ENCODE measurements at regions not wholly inside any gene's neighbourhood (a gene's known extent, or its start where the extent isn't known, plus 50 kb on each side); places are given as distances from the start of the nearest gene placed in this dataset.

DNA sequence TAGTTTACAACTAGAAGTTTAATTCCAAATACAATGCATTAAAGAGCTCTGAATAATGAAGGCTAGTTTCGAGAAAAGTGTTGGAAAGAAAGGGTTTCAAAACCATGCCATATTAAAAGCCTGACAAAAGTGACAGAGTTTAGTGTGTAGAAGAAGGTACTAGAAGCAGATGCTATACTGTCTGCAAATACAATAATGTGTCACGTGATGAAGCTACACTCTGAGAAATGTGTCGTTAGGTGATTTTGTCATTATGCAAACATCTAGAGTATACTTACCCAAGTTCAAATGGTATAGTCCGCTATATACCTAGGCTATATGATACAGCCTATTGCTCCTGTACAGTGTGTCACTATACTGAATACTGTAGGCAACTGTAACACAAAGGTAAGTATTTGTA, 494.1 kb downstream of the TLE1 start:
- Histone ChIP-seq H3K4me1 (ENCODE audit: control insufficient read depth, low read depth, low read length) (no peaks in the 10 kb centered on the region), H3K27me3 (ENCODE audit: control insufficient read depth, insufficient read depth, low read length) (no peaks in the 10 kb centered on the region), H3K9ac (ENCODE audit: low read length) (no peak overlapping the region), H3K27ac (ENCODE audit: low read length) (no peak overlapping the region), H3K4me3 (ENCODE audit: low read length) (no peak overlapping the region), H3K9me3 (ENCODE audit: control insufficient read depth, low read depth, low read length) (peaks cover 6% of the 10 kb centered on the region), H3K36me3 (ENCODE audit: control insufficient read depth, low read depth, low read length) (no peaks in the 10 kb centered on the region)

DNA sequence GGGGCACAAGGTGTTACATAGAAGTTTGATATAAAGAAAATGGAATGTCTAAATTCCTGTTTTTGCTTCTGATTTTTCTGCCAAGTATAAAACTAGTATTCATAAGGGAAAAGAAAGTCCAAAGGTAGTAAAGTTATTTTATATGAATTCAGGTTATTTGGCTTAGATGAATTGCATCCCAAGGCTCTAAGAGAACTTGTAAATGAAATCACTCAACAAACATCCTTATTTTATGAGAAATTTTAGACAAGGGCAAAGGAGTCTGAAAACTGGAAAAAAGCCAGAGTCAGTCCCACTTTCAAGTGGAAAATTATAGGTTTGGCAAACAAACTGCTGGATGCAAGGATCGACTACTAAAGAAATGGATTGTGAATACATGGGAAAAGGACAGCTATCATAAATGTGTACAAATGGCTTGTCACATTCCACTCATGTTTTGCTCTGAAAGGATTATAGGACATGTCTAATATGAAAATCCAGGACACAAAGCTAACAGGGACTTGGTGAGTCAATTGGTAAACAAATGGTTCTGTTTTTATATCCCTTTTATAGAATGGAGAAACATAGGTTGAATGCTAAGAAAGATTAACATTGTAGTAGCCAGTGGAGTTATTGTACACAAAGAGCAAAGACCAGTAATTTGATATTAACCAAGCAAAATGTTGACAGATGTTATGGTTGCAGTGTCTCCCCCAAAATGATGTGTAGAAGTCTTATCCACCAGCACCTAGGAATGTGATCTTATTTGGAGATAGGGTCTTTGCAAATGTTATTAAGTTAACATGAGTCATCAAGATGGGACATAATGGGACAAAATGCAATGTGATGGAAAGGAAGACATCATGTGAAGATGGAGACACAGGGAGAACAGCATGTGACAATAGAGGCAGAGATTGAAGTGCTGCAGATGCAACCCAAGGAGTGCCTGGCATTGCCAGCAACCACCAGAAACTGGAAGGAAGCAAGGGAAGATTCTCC, 495.7 kb downstream of the TLE1 start:
- H3K4me3 ChIP-seq (ENCODE audit: low read length): no peak overlapping the region
- no peak overlapping the region for H3K9ac ChIP-seq (ENCODE audit: low read length)
- no peaks in the 10 kb centered on the region for H3K36me3 ChIP-seq (ENCODE audit: control insufficient read depth, low read depth, low read length)
- no peak overlapping the region for H3K27ac ChIP-seq (ENCODE audit: low read length)
- no peaks in the 10 kb centered on the region for H3K27me3 ChIP-seq (ENCODE audit: control insufficient read depth, insufficient read depth, low read length)
- H3K4me1 ChIP-seq (ENCODE audit: control insufficient read depth, low read depth, low read length): no peaks in the 10 kb centered on the region
- H3K9me3 ChIP-seq (ENCODE audit: control insufficient read depth, low read depth, low read length): peaks cover 6% of the 10 kb centered on the region

DNA sequence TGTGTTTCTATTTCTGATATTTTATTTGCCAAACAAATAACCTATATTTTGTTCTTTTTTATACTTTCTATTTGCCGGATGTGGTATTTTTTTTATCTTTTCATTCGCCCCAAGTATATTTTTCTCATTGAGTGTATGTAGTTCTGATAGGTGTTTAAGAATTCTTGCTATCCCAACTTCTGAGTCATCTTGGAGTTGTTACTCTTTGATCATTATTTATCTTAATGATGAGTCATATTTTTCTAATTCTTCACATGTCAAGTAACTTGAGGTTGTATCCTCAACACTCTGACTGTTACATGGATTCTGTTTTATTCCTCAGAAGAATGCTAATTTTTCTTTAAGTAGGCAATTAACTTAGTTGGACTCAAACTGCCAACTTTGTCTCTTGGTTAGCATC, 498.1 kb downstream of the TLE1 start:
- Histone ChIP-seq H3K9me3 (ENCODE audit: control insufficient read depth, low read depth, low read length) (peaks cover 6% of the 10 kb centered on the region), H3K27me3 (ENCODE audit: control insufficient read depth, insufficient read depth, low read length) (no peaks in the 10 kb centered on the region), H3K36me3 (ENCODE audit: control insufficient read depth, low read depth, low read length) (no peaks in the 10 kb centered on the region), H3K9ac (ENCODE audit: low read length) (no peak overlapping the region), H3K4me3 (ENCODE audit: low read length) (no peak overlapping the region), H3K27ac (ENCODE audit: low read length) (no peak overlapping the region), H3K4me1 (ENCODE audit: control insufficient read depth, low read depth, low read length) (no peaks in the 10 kb centered on the region)

DNA sequence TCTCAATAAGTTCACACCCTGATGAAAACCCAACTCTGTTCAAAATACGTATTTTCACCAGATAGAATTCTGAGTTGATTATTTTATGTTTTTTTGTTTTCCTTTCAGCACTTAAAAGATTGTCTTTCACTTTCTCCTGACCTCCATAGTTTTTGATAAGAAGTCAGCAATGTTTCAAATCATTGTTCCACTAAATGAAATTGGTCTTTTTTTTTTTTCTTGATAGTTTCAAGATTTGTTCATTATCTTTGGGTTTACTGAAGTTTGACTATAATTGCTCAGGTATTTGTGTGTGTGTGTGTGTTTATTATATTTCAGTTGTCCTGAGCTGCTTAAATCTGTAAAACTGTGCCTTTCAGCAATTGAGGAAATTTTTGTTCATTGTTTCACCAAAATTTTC, 498.7 kb downstream of the TLE1 start:
- Histone ChIP-seq H3K36me3 (ENCODE audit: control insufficient read depth, low read depth, low read length) (no peaks in the 10 kb centered on the region), H3K27ac (ENCODE audit: low read length) (no peak overlapping the region), H3K27me3 (ENCODE audit: control insufficient read depth, insufficient read depth, low read length) (no peaks in the 10 kb centered on the region), H3K9ac (ENCODE audit: low read length) (no peak overlapping the region), H3K4me1 (ENCODE audit: control insufficient read depth, low read depth, low read length) (no peaks in the 10 kb centered on the region), H3K9me3 (ENCODE audit: control insufficient read depth, low read depth, low read length) (peaks cover 6% of the 10 kb centered on the region), H3K4me3 (ENCODE audit: low read length) (no peak overlapping the region)

DNA sequence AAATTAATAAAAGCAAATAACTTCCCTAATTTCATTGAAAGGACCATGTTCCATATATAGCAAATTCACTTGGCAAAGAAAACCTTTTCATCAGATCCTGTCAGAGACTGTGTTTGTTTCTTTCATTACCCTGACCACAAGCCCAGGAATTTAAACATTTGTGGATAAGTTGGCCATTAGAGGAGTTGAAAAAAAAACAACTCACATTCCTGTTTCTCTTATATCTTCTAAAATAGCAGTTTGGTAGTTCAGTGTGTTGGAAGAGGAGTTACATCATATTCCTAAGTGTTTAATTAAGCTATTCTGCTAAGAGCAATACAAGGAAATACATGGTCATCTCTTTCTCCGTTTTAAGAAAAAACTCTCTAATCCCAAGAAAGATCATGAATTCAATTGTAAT, 505.6 kb downstream of the TLE1 start:
- Histone ChIP-seq H3K4me3 (ENCODE audit: low read length) (no peak overlapping the region), H3K9ac (ENCODE audit: low read length) (no peak overlapping the region), H3K27ac (ENCODE audit: low read length) (no peak overlapping the region), H3K9me3 (ENCODE audit: control insufficient read depth, low read depth, low read length) (no peaks in the 10 kb centered on the region), H3K27me3 (ENCODE audit: control insufficient read depth, insufficient read depth, low read length) (no peaks in the 10 kb centered on the region), H3K4me1 (ENCODE audit: control insufficient read depth, low read depth, low read length) (no peaks in the 10 kb centered on the region), H3K36me3 (ENCODE audit: control insufficient read depth, low read depth, low read length) (no peaks in the 10 kb centered on the region)

DNA sequence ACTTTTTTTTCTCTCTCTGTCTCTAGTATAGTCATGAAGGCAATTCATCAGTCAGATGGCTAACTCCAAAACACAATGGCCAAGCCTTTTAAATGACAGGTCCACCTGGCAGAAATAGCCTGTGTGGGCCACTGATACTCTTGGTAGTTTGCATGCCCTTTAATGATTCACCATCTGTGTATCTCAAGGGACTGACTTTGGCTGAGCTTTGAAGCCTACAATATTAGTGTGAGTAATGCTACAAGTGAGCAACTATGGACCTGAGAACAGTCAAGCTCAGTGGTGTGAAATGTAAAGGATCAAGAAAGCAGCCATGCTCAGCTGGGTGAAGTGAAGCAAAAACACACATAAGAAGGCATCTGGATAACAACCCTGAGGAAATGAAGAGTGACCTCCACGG, 506.9 kb downstream of the TLE1 start:
- H3K9ac ChIP-seq (ENCODE audit: low read length): no peak overlapping the region
- H3K4me1 ChIP-seq (ENCODE audit: control insufficient read depth, low read depth, low read length): no peaks in the 10 kb centered on the region
- no peak overlapping the region for H3K27ac ChIP-seq (ENCODE audit: low read length)
- H3K4me3 ChIP-seq (ENCODE audit: low read length): no peak overlapping the region
- no peaks in the 10 kb centered on the region for H3K9me3 ChIP-seq (ENCODE audit: control insufficient read depth, low read depth, low read length)
- no peaks in the 10 kb centered on the region for H3K36me3 ChIP-seq (ENCODE audit: control insufficient read depth, low read depth, low read length)
- H3K27me3 ChIP-seq (ENCODE audit: control insufficient read depth, insufficient read depth, low read length): no peaks in the 10 kb centered on the region

DNA sequence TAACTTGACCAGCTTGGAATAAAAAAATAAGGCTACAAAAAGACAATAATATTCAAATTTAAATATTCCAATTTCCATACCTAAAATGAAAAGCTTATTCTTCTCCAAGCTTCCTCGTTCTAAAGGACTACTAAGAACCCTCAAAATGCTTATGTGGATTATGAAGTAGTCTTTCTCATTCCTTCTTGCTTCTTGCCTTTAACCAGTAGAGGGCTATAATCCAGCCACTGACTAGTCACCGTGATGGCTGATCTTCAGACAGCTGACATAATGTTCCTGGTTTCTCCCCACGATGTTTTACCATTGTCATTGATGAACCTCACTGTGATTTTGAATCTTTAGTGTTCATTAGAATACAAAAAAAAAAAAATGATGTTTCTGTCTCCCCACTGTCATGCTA, 515.3 kb downstream of the TLE1 start:
- H3K36me3 ChIP-seq (ENCODE audit: control insufficient read depth, low read depth, low read length): no peaks in the 10 kb centered on the region
- no peaks in the 10 kb centered on the region for H3K4me1 ChIP-seq (ENCODE audit: control insufficient read depth, low read depth, low read length)
- no peaks in the 10 kb centered on the region for H3K27me3 ChIP-seq (ENCODE audit: control insufficient read depth, insufficient read depth, low read length)
- H3K27ac ChIP-seq (ENCODE audit: low read length): no peak overlapping the region
- no peak overlapping the region for H3K4me3 ChIP-seq (ENCODE audit: low read length)
- H3K9ac ChIP-seq (ENCODE audit: low read length): no peak overlapping the region
- H3K9me3 ChIP-seq (ENCODE audit: control insufficient read depth, low read depth, low read length): no peaks in the 10 kb centered on the region

DNA sequence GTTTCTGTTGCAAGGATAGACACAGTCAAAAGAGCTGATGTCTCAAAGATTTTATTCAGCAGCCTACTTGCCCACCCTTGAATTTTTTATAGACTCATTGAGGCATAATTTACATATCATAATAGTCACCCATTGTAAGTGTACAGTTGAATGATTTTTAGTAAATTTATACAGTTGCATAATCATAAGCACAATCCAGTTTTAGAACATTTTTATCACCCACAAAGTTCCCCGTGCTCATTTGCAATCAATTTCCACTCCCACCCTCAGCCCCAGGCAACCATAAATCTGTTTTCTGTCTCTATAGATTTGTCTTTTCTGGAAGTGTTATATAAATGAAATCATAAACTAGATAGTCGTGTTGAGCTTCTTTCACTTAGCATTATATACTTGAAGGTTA, 517.7 kb downstream of the TLE1 start:
- Histone ChIP-seq H3K4me3 (ENCODE audit: low read length) (no peak overlapping the region), H3K9ac (ENCODE audit: low read length) (no peak overlapping the region), H3K27me3 (ENCODE audit: control insufficient read depth, insufficient read depth, low read length) (no peaks in the 10 kb centered on the region), H3K9me3 (ENCODE audit: control insufficient read depth, low read depth, low read length) (no peaks in the 10 kb centered on the region), H3K27ac (ENCODE audit: low read length) (no peak overlapping the region), H3K36me3 (ENCODE audit: control insufficient read depth, low read depth, low read length) (no peaks in the 10 kb centered on the region), H3K4me1 (ENCODE audit: control insufficient read depth, low read depth, low read length) (no peaks in the 10 kb centered on the region)

DNA sequence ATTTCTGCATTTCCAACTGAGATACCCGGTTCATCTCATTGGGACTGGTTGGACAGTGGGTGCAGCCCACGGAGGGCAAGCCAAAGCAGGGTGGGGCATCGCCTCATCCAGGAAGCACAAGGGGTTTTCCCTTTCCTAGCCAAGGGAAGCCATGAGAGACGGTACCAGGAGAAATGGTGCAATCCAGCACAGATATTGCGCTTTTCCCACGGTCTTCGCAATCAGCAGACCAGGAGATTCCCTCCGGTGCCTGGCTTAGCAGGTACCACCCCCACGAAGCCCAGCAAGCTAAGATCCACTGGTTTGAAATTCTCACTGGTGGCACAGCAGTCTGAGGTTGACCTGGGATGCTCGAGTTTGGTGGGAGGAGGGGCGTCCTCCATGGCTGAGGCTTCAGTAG, 527.0 kb downstream of the TLE1 start:
- Histone ChIP-seq H3K9ac (ENCODE audit: low read length) (no peak overlapping the region), H3K27ac (ENCODE audit: low read length) (no peak overlapping the region), H3K9me3 (ENCODE audit: control insufficient read depth, low read depth, low read length) (no peaks in the 10 kb centered on the region), H3K4me3 (ENCODE audit: low read length) (no peak overlapping the region), H3K27me3 (ENCODE audit: control insufficient read depth, insufficient read depth, low read length) (no peaks in the 10 kb centered on the region), H3K4me1 (ENCODE audit: control insufficient read depth, low read depth, low read length) (no peaks in the 10 kb centered on the region), H3K36me3 (ENCODE audit: control insufficient read depth, low read depth, low read length) (no peaks in the 10 kb centered on the region)

DNA sequence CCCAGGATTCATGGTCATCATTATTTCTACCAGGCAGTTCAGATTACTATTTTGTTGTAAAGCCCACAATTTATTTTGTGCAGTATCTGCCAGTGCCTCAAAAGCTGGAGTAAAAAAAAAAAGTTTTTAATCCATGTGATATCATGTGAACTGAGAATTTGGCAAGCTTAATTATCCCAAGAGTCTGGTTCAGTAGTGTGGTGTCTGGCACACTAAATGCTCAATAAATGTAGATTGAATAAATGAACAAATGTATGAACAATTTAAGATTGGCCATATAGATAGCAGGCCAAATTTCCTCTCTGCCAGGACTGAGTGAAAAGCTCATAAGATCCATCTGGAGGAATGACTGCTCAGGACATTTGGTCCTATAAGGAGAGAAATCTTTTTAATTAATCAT, 533.0 kb downstream of the TLE1 start:
- Histone ChIP-seq H3K4me3 (ENCODE audit: low read length) (no peak overlapping the region), H3K27me3 (ENCODE audit: control insufficient read depth, insufficient read depth, low read length) (no peaks in the 10 kb centered on the region), H3K9me3 (ENCODE audit: control insufficient read depth, low read depth, low read length) (no peaks in the 10 kb centered on the region), H3K9ac (ENCODE audit: low read length) (no peak overlapping the region), H3K36me3 (ENCODE audit: control insufficient read depth, low read depth, low read length) (no peaks in the 10 kb centered on the region), H3K4me1 (ENCODE audit: control insufficient read depth, low read depth, low read length) (no peaks in the 10 kb centered on the region), H3K27ac (ENCODE audit: low read length) (no peak overlapping the region)

DNA sequence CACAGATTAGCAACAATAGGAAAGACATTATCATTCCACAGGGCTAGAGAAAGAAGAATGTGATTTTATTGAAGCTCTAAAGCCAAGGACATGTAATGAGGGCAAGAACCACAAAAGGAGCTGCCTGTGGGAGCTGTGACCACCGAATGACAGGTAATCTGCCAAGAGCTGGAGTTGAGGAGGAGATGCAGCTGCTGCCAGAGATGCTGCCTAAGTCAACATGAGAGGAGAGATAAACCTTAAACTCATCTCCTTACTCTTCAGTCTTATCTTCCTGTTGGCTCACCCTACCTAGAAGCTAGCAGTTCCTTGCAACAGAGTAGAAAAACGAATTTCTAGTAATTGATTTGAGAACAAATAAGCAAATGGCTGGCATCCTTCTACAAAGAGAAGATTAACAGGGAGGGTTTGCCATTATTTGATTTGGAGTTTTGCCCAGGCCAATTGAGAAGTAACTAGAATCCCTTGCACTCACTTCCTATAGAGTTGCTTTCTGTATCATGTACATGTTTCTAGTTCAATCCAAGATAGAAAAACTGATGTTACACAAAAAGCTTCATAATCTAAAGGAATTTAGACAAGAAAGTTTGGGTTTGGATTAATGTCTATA, 539.2 kb downstream of the TLE1 start:
- Histone ChIP-seq H3K36me3 (ENCODE audit: control insufficient read depth, low read depth, low read length) (no peaks in the 10 kb centered on the region), H3K27ac (ENCODE audit: low read length) (no peak overlapping the region), H3K4me3 (ENCODE audit: low read length) (no peak overlapping the region), H3K27me3 (ENCODE audit: control insufficient read depth, insufficient read depth, low read length) (no peaks in the 10 kb centered on the region), H3K9me3 (ENCODE audit: control insufficient read depth, low read depth, low read length) (no peaks in the 10 kb centered on the region), H3K4me1 (ENCODE audit: control insufficient read depth, low read depth, low read length) (no peaks in the 10 kb centered on the region), H3K9ac (ENCODE audit: low read length) (no peak overlapping the region)

All from iPS-18a (cell line).